H9 (cell line): ENCODE measurements at regions not wholly inside any gene's neighbourhood (a gene's known extent, or its start where the extent isn't known, plus 50 kb on each side); places are given as distances from the start of the nearest gene placed in this dataset.
"Not testable (repeated sequence)": the region's sequence is repeated elsewhere in the genome, so short reads cannot be mapped to it uniquely, and the experiment has no call there.

Source experiments
- DNase-seq: peaks from one replicate; pipeline ENCODE4 v3.0.0-alpha.2; 2017
- H2AFZ ChIP-seq: one replicate; pipeline ENCODE4 v1.6.1; 2013; ENCODE audit warnings: mild to moderate bottlenecking, low read length, control low read depth, moderate library complexity
- H2AK5ac ChIP-seq: 2 replicates; pipeline ENCODE4 v1.6.1; 2013; ENCODE audit warnings: low read length, control low read depth, mixed read lengths; ENCODE audit not compliant: insufficient read length
- H2BK120ac ChIP-seq: one replicate; pipeline ENCODE4 v1.6.1; 2013; ENCODE audit warnings: low read depth, mild to moderate bottlenecking, low read length, control low read depth, inconsistent platforms; ENCODE audit not compliant: poor library complexity, severe bottlenecking
- H2BK12ac ChIP-seq: 2 replicates; pipeline ENCODE4 v1.6.1; 2013; ENCODE audit warnings: low read length, control low read depth, mixed read lengths, low read depth; ENCODE audit not compliant: insufficient read length
- H2BK15ac ChIP-seq: 2 replicates; pipeline ENCODE4 v1.6.1; 2013; ENCODE audit warnings: low read depth, low read length, control low read depth
- H2BK20ac ChIP-seq: one replicate; pipeline ENCODE4 v1.6.1; 2013; ENCODE audit warnings: low read depth, mild to moderate bottlenecking, low read length, control low read depth, inconsistent platforms; ENCODE audit not compliant: poor library complexity, severe bottlenecking
- H2BK5ac ChIP-seq: 2 replicates; pipeline ENCODE4 v1.6.1; 2013; ENCODE audit warnings: low read length, control low read depth, mixed read lengths; ENCODE audit not compliant: insufficient read length
- H3K14ac ChIP-seq: 2 replicates; pipeline ENCODE4 v1.6.1; 2013; ENCODE audit warnings: low read length, control low read depth; ENCODE audit not compliant: insufficient read depth
- H3K18ac ChIP-seq: 2 replicates; pipeline ENCODE4 v1.6.1; 2013; ENCODE audit warnings: low read depth, mild to moderate bottlenecking, mixed read lengths, low read length, control low read depth; ENCODE audit not compliant: insufficient read length
- H3K23ac ChIP-seq: 2 replicates; pipeline ENCODE4 v1.6.1; 2013; ENCODE audit warnings: low read length, control low read depth, mixed read lengths, low read depth; ENCODE audit not compliant: insufficient read length
- H3K23me2 ChIP-seq: 2 replicates; pipeline ENCODE4 v1.6.1; 2013; ENCODE audit warnings: low read depth, mild to moderate bottlenecking, mixed read lengths, low read length, control low read depth; ENCODE audit not compliant: insufficient read length, poor library complexity, severe bottlenecking
- H3K27ac ChIP-seq: 2 replicates; pipeline ENCODE4 v1.5.1; 2013; ENCODE audit warnings: low read length, control low read depth, mixed read lengths, low read depth; ENCODE audit not compliant: insufficient read length
- H3K27me3 ChIP-seq: 2 replicates; pipeline ENCODE4 v1.6.1; 2013; ENCODE audit warnings: low read length, control low read depth, inconsistent platforms; ENCODE audit not compliant: insufficient read depth
- H3K4ac ChIP-seq: 2 replicates; pipeline ENCODE4 v1.6.1; 2013; ENCODE audit warnings: low read depth, mild to moderate bottlenecking, control low read depth, inconsistent platforms, low read length, moderate library complexity
- H3K4me1 ChIP-seq: 2 replicates; pipeline ENCODE4 v1.6.1; 2013; ENCODE audit warnings: low read length, control low read depth, inconsistent platforms; ENCODE audit not compliant: insufficient read depth
- H3K4me2 ChIP-seq: 2 replicates; pipeline ENCODE4 v1.6.1; 2013; ENCODE audit warnings: low read length, control low read depth, mixed read lengths; ENCODE audit not compliant: insufficient read length, insufficient read depth
- H3K56ac ChIP-seq: 2 replicates; pipeline ENCODE4 v1.6.1; 2013; ENCODE audit warnings: low read depth, mild to moderate bottlenecking, mixed read lengths, low read length, control low read depth; ENCODE audit not compliant: insufficient read length
- H3K79me1 ChIP-seq: 2 replicates; pipeline ENCODE4 v1.6.1; 2013; ENCODE audit warnings: low read depth, mild to moderate bottlenecking, moderate library complexity, low read length, control low read depth, inconsistent platforms; ENCODE audit not compliant: insufficient read depth, poor library complexity, severe bottlenecking
- H3K79me2 ChIP-seq: 2 replicates; pipeline ENCODE4 v1.6.1; 2013; ENCODE audit warnings: low read length, control low read depth, inconsistent platforms; ENCODE audit not compliant: insufficient read depth
- H3K9ac ChIP-seq: 2 replicates; pipeline ENCODE4 v1.6.1; 2013; ENCODE audit warnings: low read length, control low read depth, mixed read lengths; ENCODE audit not compliant: insufficient read length; ENCODE audit errors: extremely low read depth
- H3K9me3 ChIP-seq: one replicate; pipeline ENCODE4 v1.6.1; 2013; ENCODE audit warnings: low read depth, low read length, inconsistent platforms; ENCODE audit not compliant: control insufficient read depth
- H3T11ph ChIP-seq: one replicate; pipeline ENCODE4 v1.6.1; 2013; ENCODE audit warnings: mild to moderate bottlenecking, low read length, control low read depth, inconsistent platforms
- H4K20me1 ChIP-seq: one replicate; pipeline ENCODE4 v1.6.1; 2013; ENCODE audit not compliant: control insufficient read depth, insufficient read length, insufficient read depth
- H4K5ac ChIP-seq: 2 replicates; pipeline ENCODE4 v1.6.1; 2013; ENCODE audit warnings: low read depth, mild to moderate bottlenecking, mixed read lengths, low read length, control low read depth; ENCODE audit not compliant: insufficient read length
- H4K8ac ChIP-seq: replicated peaks from 2 replicates; pipeline ENCODE4 v1.6.1; 2013; ENCODE audit warnings: low read length, control low read depth, mixed read lengths, low read depth; ENCODE audit not compliant: insufficient read length
- H4K91ac ChIP-seq: 2 replicates; pipeline ENCODE4 v1.6.1; 2013; ENCODE audit warnings: low read depth, mild to moderate bottlenecking, moderate library complexity, mixed read lengths, low read length, control low read depth; ENCODE audit not compliant: insufficient read length
- H3K27ac Mint-ChIP-seq, 3 experiments: 2 replicates in 2 of 3; 3 replicates in 1 of 3; pipeline ENCODE4 v1.8.0; 2020 to 2021; ENCODE audit warnings: mixed read lengths in 3 of 3, mild to moderate bottlenecking in 1 of 3, moderate library complexity in 1 of 3
- H3K27me3 Mint-ChIP-seq: 2 replicates; pipeline ENCODE4 v1.8.0; 2021; ENCODE audit warnings: low read depth, mild to moderate bottlenecking, moderate library complexity, mixed read lengths
- H3K36me3 Mint-ChIP-seq, 3 experiments: 2 replicates in 2 of 3; 3 replicates in 1 of 3; pipeline ENCODE4 v1.8.0; 2020 to 2021; ENCODE audit warnings: low read depth in 3 of 3, mixed read lengths in 3 of 3; ENCODE audit not compliant: insufficient read depth in 1 of 3
- H3K4me1 Mint-ChIP-seq, 2 experiments: 2 replicates each; pipeline ENCODE4 v1.8.0; 2020; ENCODE audit warnings: mixed read lengths in 2 of 2
- H3K4me3 Mint-ChIP-seq, 2 experiments: 2 replicates in 1 of 2; 3 replicates in 1 of 2; pipeline ENCODE4 v1.8.0; 2020 to 2021; ENCODE audit warnings: mild to moderate bottlenecking in 2 of 2, mixed read lengths in 2 of 2, moderate library complexity in 1 of 2
- H3K9me3 Mint-ChIP-seq, 2 experiments: 2 replicates in 1 of 2; 3 replicates in 1 of 2; pipeline ENCODE4 v1.8.0; 2020; ENCODE audit warnings: mild to moderate bottlenecking in 2 of 2, mixed read lengths in 2 of 2, moderate library complexity in 1 of 2
- WGBS: extraction: QIAGEN DNeasy Blood & Tissue Kit; methylation state at CpG from one replicate; pipeline ENCODE4 v1.1.7; 2013; ENCODE audit warnings: missing lambda C conversion rate, low lambda C conversion rate, mixed read lengths; ENCODE audit not compliant: insufficient read length; ENCODE audit errors: extremely low coverage; 5-methylcytosine and 5-hydroxymethylcytosine counted together

GRCh38 chr17:27007734-27008531 is 286.0 kb upstream of the WSB1 start:
- not testable (repeated sequence) for H2BK20ac ChIP-seq, H4K5ac ChIP-seq, H2AK5ac ChIP-seq

More at GRCh38 chr17:27007734-27008531, 286.0 kb upstream of the WSB1 start:
- not testable (repeated sequence) for H2BK5ac ChIP-seq, H3K27me3 Mint-ChIP-seq, H3K27me3 ChIP-seq, H3K4me3 Mint-ChIP-seq, H3K23ac ChIP-seq, H3K27ac Mint-ChIP-seq, H2AFZ ChIP-seq, H3K4ac ChIP-seq, H3K4me2 ChIP-seq, DNase-seq, H2BK120ac ChIP-seq, H3K4me1 ChIP-seq, H3K9ac ChIP-seq, H3K4me1 Mint-ChIP-seq, H3T11ph ChIP-seq, H3K14ac ChIP-seq, H3K79me1 ChIP-seq, H3K27ac ChIP-seq, H3K23me2 ChIP-seq, H2BK15ac ChIP-seq, H3K18ac ChIP-seq, H4K8ac ChIP-seq, H2BK12ac ChIP-seq, H4K20me1 ChIP-seq, H4K91ac ChIP-seq, H3K79me2 ChIP-seq, H3K56ac ChIP-seq
- peaks cover 66% of the 10 kb centered on the region for H3K9me3 ChIP-seq
- H3K9me3 Mint-ChIP-seq, result peaks cover 93 to 97% of the 10 kb centered on the region in 2 experiments
- WGBS, result no CpG with 5 or more reads among the region's 4 CpGs
- peaks cover 8 to 39% (median 18%) of the 10 kb centered on the region in 3 experiments; a peak in 6 of 7 replicates for H3K36me3 Mint-ChIP-seq
